Motor neuron (in vitro differentiated cells): ENCODE measurements at regions not wholly inside any gene's neighbourhood (a gene's known extent, or its start where the extent isn't known, plus 50 kb on each side); places are given as distances from the start of the nearest gene placed in this dataset.

Source experiments
- ATAC-seq, 8 experiments: fragments of 200-7000 bp; cut with Tn5 transposase; replicated peaks in 6 of 8; 2 replicates each; pipeline ENCODE4 v1.8.0; 2021; ENCODE audit warnings: mild to moderate bottlenecking in 8 of 8, moderate library complexity in 8 of 8
- H3K27ac ChIP-seq, 2 donors: fragments of 250-450 bp; sonication (Bioruptor Pico); 2 replicates each; pipeline ENCODE4 v1.9.0; 2021; ENCODE audit warnings: antibody characterized with exemption in 2 of 2, mild to moderate bottlenecking in 2 of 2, moderate library complexity in 1 of 2
- H3K4me1 ChIP-seq, 2 donors: fragments of 250-450 bp; sonication (Bioruptor Pico); replicated peaks in 1 of 2; 2 replicates each; pipeline ENCODE4 v1.6.1; 2021; ENCODE audit warnings: antibody characterized with exemption in 2 of 2, mild to moderate bottlenecking in 2 of 2, moderate library complexity in 1 of 2
- H3K4me3 ChIP-seq, 5 donors: fragments of 250-450 bp; sonication (Bioruptor Pico); 2 replicates each; pipeline ENCODE4 v1.9.0; 2021; ENCODE audit warnings: antibody characterized with exemption in 5 of 5, mild to moderate bottlenecking in 5 of 5, moderate library complexity in 4 of 5
- WGBS, 10 experiments: fragments of 450-650 bp; shearing (Covaris generic); methylation state at CpG; one replicate each; pipeline ENCODE4 v1.0.0; 2022; 5-methylcytosine and 5-hydroxymethylcytosine counted together
- in situ Hi-C, 9 experiments: fragments of 400-800 bp; cut with MboI; loops; one replicate each; pipeline ENCODE4 v1.15.0; 2021; ENCODE audit warnings: low sequenced_read_pairs in 9 of 9, low pct_unique_long_range_greater_than_20kb in 2 of 9; ENCODE audit not compliant: unreplicated experiment in 9 of 9

DNA sequence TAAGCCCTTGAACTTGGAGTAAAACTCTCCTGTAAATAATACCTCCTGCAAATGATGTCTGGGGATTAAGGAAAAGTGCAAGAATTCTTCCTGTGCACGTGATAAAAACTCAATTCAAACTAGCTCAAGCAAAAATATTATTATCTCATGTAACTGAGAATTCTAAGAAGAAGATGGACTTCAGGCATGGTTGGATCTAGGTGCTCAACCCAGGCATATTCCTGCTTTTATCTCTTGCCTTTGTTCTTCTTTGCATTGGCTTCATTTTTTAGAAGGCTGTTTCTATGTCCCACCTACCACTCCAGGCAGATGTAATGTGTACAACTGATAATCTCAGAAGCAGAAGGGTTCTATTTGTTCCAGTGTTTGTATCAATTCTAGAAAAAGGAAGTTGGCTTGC is 95.8 kb downstream of the DACT2 start:
- no peak overlapping the region for H3K4me3 ChIP-seq
- WGBS, 10 experiments: 0 to 80% (median 42%) methylated on average over 1 of the region's 1 CpG; no CpG with 5 or more reads in 2 of the 10 experiments
- in situ Hi-C loops: loop anchor here in 1 of 9 experiments (25.0 kb wide), 1 partner anchor 89 kb away; the partner anchor contains the start of gene DACT2
- H3K27ac ChIP-seq: no peak overlapping the region
- H3K4me1 ChIP-seq: peaks cover 5 to 7% of the 10 kb centered on the region in 2 donors
- no peak for ATAC-seq

DNA sequence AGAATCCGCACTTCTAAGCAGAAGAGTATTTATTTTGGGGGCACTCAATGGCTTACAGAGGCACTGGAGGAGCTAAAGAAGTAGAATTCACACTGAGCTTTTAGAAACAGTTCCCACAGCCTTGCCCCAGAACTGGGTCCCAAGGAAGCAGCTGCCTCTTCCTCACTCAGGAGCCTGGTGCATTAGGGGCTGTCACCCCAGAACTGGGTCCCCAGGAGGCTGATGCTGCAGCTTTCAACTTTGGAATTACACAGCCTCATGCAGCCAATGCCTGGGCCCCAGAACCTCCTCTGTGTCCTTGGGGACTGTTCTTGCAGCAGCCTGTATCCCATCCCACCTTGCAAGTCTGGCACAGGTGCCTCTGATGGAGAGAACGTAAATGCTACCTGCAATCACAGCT is 96.4 kb downstream of the DACT2 start:
- in situ Hi-C loops: loop anchor here in 1 of 9 experiments (25.0 kb wide), 1 partner anchor 89 kb away; the partner anchor contains the start of gene DACT2
- ATAC-seq: no peak
- Histone ChIP-seq H3K27ac (no peak overlapping the region), H3K4me3 (no peak overlapping the region), H3K4me1 (peaks cover 5 to 13% of the 10 kb centered on the region in 2 donors)
- 25 to 88% (median 83%) methylated on average over 1 to 2 of the region's 2 CpGs; no CpG with 5 or more reads in 5 of the 10 experiments for WGBS, 10 experiments

- Histone ChIP-seq H3K4me1 (peaks cover 8 to 19% of the 10 kb centered on the region in 2 donors), H3K27ac (no peak overlapping the region), H3K4me3 (no peak overlapping the region)
- no peak for ATAC-seq
- 0 to 100% (median 80%) methylated on average over 1 to 9 of the region's 17 CpGs; no CpG with 5 or more reads in 1 of the 10 experiments for WGBS, 10 experiments
- in situ Hi-C loops: loop anchor here in 1 of 9 experiments (25.0 kb wide), 1 partner anchor 90 kb away; the partner anchor contains the start of gene DACT2
Measured at GRCh38 chr6:168222115-168223043, 97.2 kb downstream of the DACT2 start.

DNA sequence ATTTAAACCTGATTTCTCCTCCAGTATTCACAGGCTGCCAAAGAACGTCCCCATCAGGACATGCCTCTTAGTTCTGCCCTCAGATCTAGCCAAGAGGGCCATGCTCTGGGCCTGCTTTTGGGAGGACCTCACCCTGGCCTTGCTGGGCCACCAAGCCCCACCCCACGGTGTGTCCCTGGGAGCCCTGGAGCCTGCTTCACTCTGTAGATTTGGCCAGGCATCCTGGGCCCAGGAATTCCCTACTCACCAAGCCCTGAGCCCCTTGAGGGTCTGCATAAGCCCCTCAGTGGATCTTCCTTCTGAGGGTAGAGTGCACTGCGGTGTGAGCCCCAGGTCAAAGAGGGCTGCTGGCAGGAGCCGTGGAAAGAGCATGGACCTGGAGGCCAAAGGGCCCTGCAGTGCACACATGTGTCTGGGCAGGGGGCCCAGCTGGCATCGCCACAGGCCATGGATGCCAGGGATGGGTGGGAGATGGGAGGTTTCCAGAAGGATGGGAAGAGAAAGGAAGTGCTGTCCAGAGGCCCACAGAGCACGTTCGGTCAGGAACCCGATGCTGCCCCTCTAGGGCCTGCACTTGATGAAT is 98.0 kb downstream of the DACT2 start:
- whole genome bisulfite sequencing, 10 experiments: 0 to 92% (median 48%) methylated on average over 1 to 6 of the region's 8 CpGs; no CpG with 5 or more reads in 2 of the 10 experiments

GRCh38 chr6:168221000-168221399 is 98.6 kb downstream of the DACT2 start:
- H3K27ac ChIP-seq: no peak overlapping the region
- H3K4me1 ChIP-seq: peaks cover 21 to 32% of the 10 kb centered on the region in 2 donors
- no peak overlapping the region for H3K4me3 ChIP-seq
- in situ Hi-C loops: loop anchor here in 1 of 9 experiments (25.0 kb wide), 1 partner anchor 91 kb away; the partner anchor contains the start of gene DACT2
- no peak for ATAC-seq
- WGBS, 10 experiments: 54 to 100% (median 83%) methylated on average over 2 to 5 of the region's 5 CpGs; no CpG with 5 or more reads in 2 of the 10 experiments

More for the DNA sequence above, 98.0 kb downstream of the DACT2 start:
- no peak for ATAC-seq
- in situ Hi-C loops: loop anchor here in 1 of 9 experiments (25.0 kb wide), 1 partner anchor 91 kb away; the partner anchor contains the start of gene DACT2
- Histone ChIP-seq H3K27ac (no peak overlapping the region), H3K4me1 (peaks cover 16 to 26% of the 10 kb centered on the region in 2 donors), H3K4me3 (no peak overlapping the region)

DNA sequence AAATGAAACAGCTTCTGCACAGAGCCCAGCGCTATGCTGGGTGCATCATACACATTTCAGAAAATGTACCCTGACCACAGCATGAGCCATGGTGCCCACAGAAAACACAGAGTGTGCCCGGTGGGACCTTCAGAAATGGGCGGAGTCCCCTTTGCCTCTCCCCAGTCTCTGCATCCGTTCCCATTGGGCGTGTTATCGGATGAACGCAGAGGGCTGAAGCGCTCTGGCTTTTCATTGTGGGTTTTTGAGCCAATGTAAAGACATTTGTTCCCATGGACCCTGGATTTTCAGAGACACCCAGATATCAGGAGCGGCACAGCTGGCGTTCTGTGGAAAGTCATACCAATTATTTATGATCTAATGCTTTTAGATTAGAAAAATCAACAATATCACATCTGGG is 99.8 kb downstream of the DACT2 start:
- Histone ChIP-seq H3K27ac (no peak overlapping the region), H3K4me3 (no peak overlapping the region), H3K4me1 (peaks cover 20 to 33% of the 10 kb centered on the region in 2 donors)
- in situ Hi-C loops: loop anchor here in 1 of 9 experiments (25.0 kb wide), 1 partner anchor 92 kb away; the partner anchor contains the start of gene DACT2
- ATAC-seq: no peak
- 54 to 100% (median 94%) methylated on average over 2 to 9 of the region's 10 CpGs; no CpG with 5 or more reads in 1 of the 10 experiments for WGBS, 10 experiments

GRCh38 chr6:168218785-168219566 is 100.6 kb downstream of the DACT2 start:
- Histone ChIP-seq H3K4me3 (no peak overlapping the region), H3K27ac (no peak overlapping the region), H3K4me1 (peaks cover 20 to 37% of the 10 kb centered on the region in 2 donors)
- 8 to 100% (median 62%) methylated on average over 2 to 8 of the region's 12 CpGs; no CpG with 5 or more reads in 2 of the 10 experiments for WGBS, 10 experiments
- in situ Hi-C loops: loop anchor here in 1 of 9 experiments (25.0 kb wide), 1 partner anchor 93 kb away; the partner anchor contains the start of gene DACT2
- ATAC-seq: peak in 5 of 8 experiments; percentile 37 to 72 (median 44)

DNA sequence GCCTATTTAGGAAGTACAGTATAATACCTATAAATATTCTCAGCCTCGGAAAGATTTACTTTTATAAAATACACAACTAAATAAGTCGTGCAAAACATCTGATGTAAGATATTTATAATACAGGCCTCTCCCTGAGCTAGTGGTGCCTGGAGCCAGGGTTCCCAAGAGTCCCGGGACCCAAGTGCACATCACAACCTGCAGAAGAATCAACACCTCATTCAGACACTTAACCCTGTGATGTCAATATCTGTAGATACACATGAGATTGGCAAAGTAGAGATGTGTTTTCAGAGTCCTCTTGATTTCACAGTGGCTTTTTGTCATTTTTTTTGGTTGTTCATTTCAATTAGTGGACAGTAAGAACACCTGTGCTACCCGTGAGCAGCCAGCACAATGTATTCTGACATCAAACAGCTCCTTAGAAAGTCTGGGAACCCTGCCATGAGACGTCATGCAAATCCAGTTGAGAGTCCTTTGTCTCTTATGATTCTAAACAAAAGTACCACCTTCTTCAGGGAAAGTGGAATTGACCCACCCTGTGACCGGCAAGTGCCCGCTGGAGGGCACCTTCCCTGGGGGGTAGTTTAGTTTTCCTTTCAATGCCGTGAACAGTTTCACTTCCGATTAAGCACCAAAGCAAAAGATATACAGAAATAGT is 101.6 kb downstream of the DACT2 start:
- WGBS, 10 experiments: 40 to 100% (median 83%) methylated on average over 1 to 8 of the region's 9 CpGs
- H3K4me1 ChIP-seq: peaks cover 20 to 38% of the 10 kb centered on the region in 2 donors
- in situ Hi-C loops: loop anchor here in 1 of 9 experiments (25.0 kb wide), 1 partner anchor 94 kb away; the partner anchor contains the start of gene DACT2
- ATAC-seq: no peak
- no peak overlapping the region for H3K4me3 ChIP-seq
- no peak overlapping the region for H3K27ac ChIP-seq

DNA sequence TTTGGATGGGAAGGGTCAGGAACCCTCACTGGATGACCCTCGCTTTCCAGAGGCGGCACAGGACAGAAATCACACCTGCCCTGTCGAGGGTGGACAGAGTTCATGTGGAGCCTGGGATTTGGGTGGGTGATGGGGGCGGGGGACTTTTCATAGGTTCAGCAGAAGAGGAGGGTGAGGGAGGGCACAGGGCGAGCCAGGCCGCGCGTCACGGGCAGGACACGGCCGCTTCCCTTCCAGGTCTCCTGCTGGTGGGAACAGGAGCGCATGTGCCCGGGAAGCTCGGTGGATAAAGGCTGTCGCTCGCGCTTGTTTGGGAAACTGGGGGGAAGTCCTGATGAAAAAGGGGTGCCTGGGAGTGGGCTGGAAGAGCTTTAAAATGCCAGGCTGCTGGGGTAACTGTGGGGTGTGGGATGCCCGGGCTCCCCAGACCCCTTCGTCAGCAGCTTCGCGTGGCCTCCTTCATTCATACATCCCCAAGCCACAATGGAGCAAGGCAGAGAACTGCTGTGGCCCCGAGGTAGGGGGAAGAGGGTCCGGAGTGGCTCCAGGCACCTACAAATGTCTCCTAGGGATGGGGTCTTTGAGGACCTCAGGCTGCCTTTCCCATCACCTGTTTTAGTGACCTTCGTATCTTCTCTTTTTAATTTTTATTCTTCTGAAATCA is 102.2 kb downstream of the DACT2 start:
- in situ Hi-C loops: loop anchor here in 1 of 9 experiments (25.0 kb wide), 1 partner anchor 95 kb away; the partner anchor contains the start of gene DACT2
- ATAC-seq: peak in 1 of 8 experiments; percentile 3
- Histone ChIP-seq H3K4me3 (no peak overlapping the region), H3K27ac (peak overlapping the region in 1 of 2 donors; percentile 9), H3K4me1 (peaks cover 20 to 38% of the 10 kb centered on the region in 2 donors)
- WGBS, 10 experiments: 53 to 100% (median 90%) methylated on average over 1 to 5 of the region's 24 CpGs; no CpG with 5 or more reads in 3 of the 10 experiments

GRCh38 chr6:168216751-168217191 is 102.8 kb downstream of the DACT2 start:
- 9 to 37% (median 12%) methylated on average over 2 to 16 of the region's 16 CpGs; no CpG with 5 or more reads in 4 of the 10 experiments for WGBS, 10 experiments
- ATAC-seq: peak in 5 of 8 experiments; percentile 57 to 87 (median 84)
- H3K4me1 ChIP-seq: peaks cover 20 to 38% of the 10 kb centered on the region in 2 donors
- peak overlapping the region in 1 of 2 donors; percentile 9 for H3K27ac ChIP-seq
- in situ Hi-C loops: loop anchor here in 1 of 9 experiments (25.0 kb wide), 1 partner anchor 96 kb away; the partner anchor contains the start of gene DACT2
- no peak overlapping the region for H3K4me3 ChIP-seq

- no peak overlapping the region for H3K27ac ChIP-seq
- no peak overlapping the region for H3K4me3 ChIP-seq
Measured at GRCh38 chr6:168216117-168216516, 103.5 kb downstream of the DACT2 start.

More at GRCh38 chr6:168216117-168216516, 103.5 kb downstream of the DACT2 start:
- H3K4me1 ChIP-seq: peaks cover 20 to 38% of the 10 kb centered on the region in 2 donors
- 0 to 65% (median 35%) methylated on average over 1 to 6 of the region's 6 CpGs; no CpG with 5 or more reads in 1 of the 10 experiments for WGBS, 10 experiments
- no peak for ATAC-seq
- in situ Hi-C loops: loop anchor here in 1 of 9 experiments (25.0 kb wide), 1 partner anchor 96 kb away; the partner anchor contains the start of gene DACT2
